ENCODE measurements at regions not wholly inside any gene's neighbourhood (a gene's known extent, or its start where the extent isn't known, plus 50 kb on each side); places are given as distances from the start of the nearest gene placed in this dataset.

GRCh38 chr15:79617071-79617470 lies 184.9 kb downstream of the MINAR1 start:
- no peak for TF ChIP-seq CTCF (conservative IDR thresholded peaks at IDR 0.05 in 1 of 2, IDR thresholded peaks at IDR 0.05 in 1 of 2; ENCODE audit: low read depth in 1 of 2, low read length in 2 of 2)
- TF ChIP-seq EZH2 (IDR thresholded peaks at IDR 0.05; ENCODE audit: low read length, missing control alignments) = no peak
